ENCODE measurements at regions not wholly inside any gene's neighbourhood (a gene's known extent, or its start where the extent isn't known, plus 50 kb on each side); places are given as distances from the start of the nearest gene placed in this dataset.

- TF ChIP-seq EZH2phosphoT487 (IDR thresholded peaks at IDR 0.05; ENCODE audit: borderline replicate concordance, low read length) (no peak), CTCF (conservative IDR thresholded peaks at IDR 0.05; ENCODE audit: low read depth, low read length) (no peak), EZH2 (IDR thresholded peaks at IDR 0.05; ENCODE audit: low read length, unreplicated experiment) (no peak)
Observed at GRCh38 chr10:3931224-3931623, 146.2 kb upstream of the KLF6 start.

Measured in PC-3 (cell line).